Sigmoid colon (tissue), 4 donors: ENCODE measurements at regions not wholly inside any gene's neighbourhood (a gene's known extent, or its start where the extent isn't known, plus 50 kb on each side); places are given as distances from the start of the nearest gene placed in this dataset.

Experiments used
- EP300 ChIP-seq, 4 donors: sonication (generic); formaldehyde crosslinking; IDR thresholded peaks; one replicate each; pipeline ENCODE4 v1.6.1; 2017; ENCODE audit warnings: antibody characterized with exemption in 4 of 4
- POLR2A ChIP-seq, 2 donors: fragments of 450-650 bp; IDR thresholded peaks; one replicate each; pipeline ENCODE4 v1.6.1; 2016; ENCODE audit warnings: antibody characterized with exemption in 2 of 2, mild to moderate bottlenecking in 2 of 2, moderate library complexity in 2 of 2
- POLR2AphosphoS5 ChIP-seq, 4 donors: sonication (generic); formaldehyde crosslinking; IDR thresholded peaks; one replicate each; pipeline ENCODE4 v1.6.1; 2017; ENCODE audit warnings: antibody characterized with exemption in 4 of 4
- TF ChIP-seq, protein P1 (sequence below), 4 experiments: fragments of 450-650 bp in 3 of 4; fragments of 200-600 bp in 1 of 4; IDR thresholded peaks; one replicate each; pipeline ENCODE4 v1.5.1; 2016 to 2019; ENCODE audit warnings: antibody characterized with exemption in 4 of 4, mild to moderate bottlenecking in 3 of 4, moderate library complexity in 2 of 4

DNA sequence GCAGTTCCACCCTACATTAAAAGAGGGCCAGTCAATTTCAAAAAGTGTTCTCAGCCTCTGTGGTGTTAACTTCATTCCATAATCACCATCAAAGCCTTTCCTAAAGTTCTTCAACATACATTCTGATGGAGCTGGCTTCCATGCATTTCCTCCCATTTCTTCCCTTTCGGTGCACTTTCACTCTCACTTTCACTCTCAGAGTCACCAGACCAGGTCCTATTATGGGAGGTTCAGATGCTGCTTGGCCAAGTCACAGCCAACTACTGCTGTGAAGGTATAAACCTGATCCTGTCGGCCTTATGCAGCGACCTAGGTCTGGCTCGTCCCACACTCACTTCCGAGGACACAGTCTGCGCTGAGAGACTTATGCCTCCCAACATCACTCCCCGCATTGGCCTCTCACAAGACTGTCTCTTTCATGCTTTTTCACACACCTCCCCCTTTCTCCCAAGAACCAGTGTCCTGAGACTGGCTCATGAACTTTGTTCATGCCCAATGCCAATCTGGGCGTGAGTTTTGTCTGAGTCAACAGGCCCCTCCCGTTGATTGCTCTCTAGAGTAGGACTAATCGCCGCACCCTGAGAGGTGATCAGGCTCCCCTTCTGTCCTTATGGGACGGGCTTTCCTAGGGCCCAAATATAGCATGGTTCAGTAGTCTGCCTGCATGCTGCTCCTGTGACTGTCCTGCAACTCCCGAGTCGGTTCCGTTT lies 60.8 kb upstream of the XAGE1B start:
- TF ChIP-seq, protein P1, sequence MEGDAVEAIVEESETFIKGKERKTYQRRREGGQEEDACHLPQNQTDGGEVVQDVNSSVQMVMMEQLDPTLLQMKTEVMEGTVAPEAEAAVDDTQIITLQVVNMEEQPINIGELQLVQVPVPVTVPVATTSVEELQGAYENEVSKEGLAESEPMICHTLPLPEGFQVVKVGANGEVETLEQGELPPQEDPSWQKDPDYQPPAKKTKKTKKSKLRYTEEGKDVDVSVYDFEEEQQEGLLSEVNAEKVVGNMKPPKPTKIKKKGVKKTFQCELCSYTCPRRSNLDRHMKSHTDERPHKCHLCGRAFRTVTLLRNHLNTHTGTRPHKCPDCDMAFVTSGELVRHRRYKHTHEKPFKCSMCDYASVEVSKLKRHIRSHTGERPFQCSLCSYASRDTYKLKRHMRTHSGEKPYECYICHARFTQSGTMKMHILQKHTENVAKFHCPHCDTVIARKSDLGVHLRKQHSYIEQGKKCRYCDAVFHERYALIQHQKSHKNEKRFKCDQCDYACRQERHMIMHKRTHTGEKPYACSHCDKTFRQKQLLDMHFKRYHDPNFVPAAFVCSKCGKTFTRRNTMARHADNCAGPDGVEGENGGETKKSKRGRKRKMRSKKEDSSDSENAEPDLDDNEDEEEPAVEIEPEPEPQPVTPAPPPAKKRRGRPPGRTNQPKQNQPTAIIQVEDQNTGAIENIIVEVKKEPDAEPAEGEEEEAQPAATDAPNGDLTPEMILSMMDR (IDR thresholded peaks at IDR 0.05): no peak
- TF ChIP-seq POLR2AphosphoS5 (IDR thresholded peaks at IDR 0.05) (no peak), POLR2A (IDR thresholded peaks at IDR 0.05) (no peak), EP300 (IDR thresholded peaks at IDR 0.05) (no peak)
